ENCODE measurements at regions not wholly inside any gene's neighbourhood (a gene's known extent, or its start where the extent isn't known, plus 50 kb on each side); places are given as distances from the start of the nearest gene placed in this dataset.

GRCh38 chr13:91273675-91274074 lies 73.8 kb upstream of the MIR17HG start:
- CTCF ChIA-PET, result no interaction called here
- POLR2A ChIA-PET, result no interaction called here
- Histone ChIP-seq H3K36me3 (ENCODE audit: control insufficient read depth in 2 of 2, insufficient read depth in 1 of 2, low read length in 2 of 2) (no peaks in the 10 kb centered on the region), H3K9me3 (ENCODE audit: control insufficient read depth, insufficient read depth, low read depth, low read length) (no peaks in the 10 kb centered on the region), H3K27ac (ENCODE audit: extremely low read depth, low read depth, low read length) (no peak overlapping the region), H3K4me3 (ENCODE audit: low read depth, low read length) (no peak overlapping the region), H3K4me1 (ENCODE audit: control insufficient read depth, insufficient read depth, low read length) (no peaks in the 10 kb centered on the region)
- TF ChIP-seq MYNN (tag by site-specific recombination; IDR thresholded peaks at IDR 0.05; ENCODE audit: borderline replicate concordance) (no peak), KLF1 (tag by site-specific recombination; IDR thresholded peaks at IDR 0.05) (no peak), REPIN1 (tag by site-specific recombination; IDR thresholded peaks at IDR 0.05; ENCODE audit: low read depth) (no peak), ZNF302 (tag by site-specific recombination; IDR thresholded peaks at IDR 0.05; ENCODE audit: low read depth) (no peak), ZFP69B (tag by site-specific recombination; IDR thresholded peaks at IDR 0.05) (no peak), ZNF23 (tag by site-specific recombination; IDR thresholded peaks at IDR 0.05; ENCODE audit: borderline replicate concordance) (no peak)

GRCh38 chr13:91277013-91277676 lies 70.3 kb upstream of the MIR17HG start:
- Histone ChIP-seq H3K9me3 (ENCODE audit: control insufficient read depth, insufficient read depth, low read depth, low read length) (no peaks in the 10 kb centered on the region), H3K36me3 (ENCODE audit: control insufficient read depth in 2 of 2, insufficient read depth in 1 of 2, low read length in 2 of 2) (no peaks in the 10 kb centered on the region), H3K27ac (ENCODE audit: extremely low read depth, low read depth, low read length) (no peak overlapping the region), H3K4me1 (ENCODE audit: control insufficient read depth, insufficient read depth, low read length) (no peaks in the 10 kb centered on the region), H3K4me3 (ENCODE audit: low read depth, low read length) (no peak overlapping the region)
- TF ChIP-seq SETDB1 (IDR thresholded peaks at IDR 0.05; ENCODE audit: insufficient read length, low read length) (peak; percentile 85), ZFHX2 (tag by site-specific recombination; conservative IDR thresholded peaks at IDR 0.05) (no peak), TRIM28 (IDR thresholded peaks at IDR 0.05; ENCODE audit: borderline replicate concordance, low read length) (peak; percentile 84; the same call in 1 of the 2 replicates)
- POLR2A ChIA-PET, result no interaction called here
- CTCF ChIA-PET, result no interaction called here

- no peaks in the 10 kb centered on the region for H3K36me3 ChIP-seq (ENCODE audit: control insufficient read depth in 2 of 2, insufficient read depth in 1 of 2, low read length in 2 of 2)
- no peaks in the 10 kb centered on the region for H3K9me3 ChIP-seq (ENCODE audit: control insufficient read depth, insufficient read depth, low read depth, low read length)
- ChIA-PET POLR2A (no interaction called here), CTCF (no interaction called here)
- no peak overlapping the region for H3K27ac ChIP-seq (ENCODE audit: extremely low read depth, low read depth, low read length)
- TF ChIP-seq WT1 (tag by site-specific recombination; IDR thresholded peaks at IDR 0.05), result no peak
- no peak for TF ChIP-seq ZBTB44 (tag by site-specific recombination; IDR thresholded peaks at IDR 0.05)
- no peak for TF ChIP-seq ZNF114 (tag by site-specific recombination; IDR thresholded peaks at IDR 0.05)
- TF ChIP-seq ZNF280C (tag by site-specific recombination; IDR thresholded peaks at IDR 0.05), result no peak
- TF ChIP-seq ZNF660 (tag by site-specific recombination; IDR thresholded peaks at IDR 0.05), result no peak
- TF ChIP-seq ZNF341 (tag by site-specific recombination; IDR thresholded peaks at IDR 0.05; ENCODE audit: low read depth), result no peak
- no peak for TF ChIP-seq SCRT2 (tag by site-specific recombination; IDR thresholded peaks at IDR 0.05)
- no peak for TF ChIP-seq TSHZ1 (tag by site-specific recombination; IDR thresholded peaks at IDR 0.05; ENCODE audit: borderline replicate concordance)
- no peak for TF ChIP-seq KLF17 (tag by site-specific recombination; IDR thresholded peaks at IDR 0.05)
- no peak for TF ChIP-seq ZNF585B (tag by site-specific recombination; IDR thresholded peaks at IDR 0.05)
- no peak for TF ChIP-seq GLIS2 (tag by site-specific recombination; IDR thresholded peaks at IDR 0.05)
- no peak for TF ChIP-seq MYNN (tag by site-specific recombination; IDR thresholded peaks at IDR 0.05; ENCODE audit: borderline replicate concordance)
- TF ChIP-seq ZNF626 (tag by site-specific recombination; IDR thresholded peaks at IDR 0.05), result no peak
- TF ChIP-seq ZNF366 (tag by site-specific recombination; conservative IDR thresholded peaks at IDR 0.05), result no peak
- TF ChIP-seq ZNF202 (tag by site-specific recombination; IDR thresholded peaks at IDR 0.05; ENCODE audit: borderline replicate concordance), result no peak
- no peak for TF ChIP-seq ZNF133 (tag by site-specific recombination; IDR thresholded peaks at IDR 0.05)
- no peak for TF ChIP-seq ZNF521 (tag by site-specific recombination; IDR thresholded peaks at IDR 0.05)
- no peak overlapping the region for H3K4me3 ChIP-seq (ENCODE audit: low read depth, low read length)
- H3K4me1 ChIP-seq (ENCODE audit: control insufficient read depth, insufficient read depth, low read length), result no peaks in the 10 kb centered on the region
These were observed 69.2 kb upstream of the MIR17HG start for GRCh38 chr13:91278291-91278690.

All from HEK293 (cell line).